OCI-LY1 (cell line): ENCODE measurements at regions not wholly inside any gene's neighbourhood (a gene's known extent, or its start where the extent isn't known, plus 50 kb on each side); places are given as distances from the start of the nearest gene placed in this dataset.

Experiments used
- EZH2 ChIP-seq: fragments of 200-600 bp; sonication (generic), shearing (Covaris generic); IDR thresholded peaks from 2 replicates; pipeline ENCODE4 v1.8.0; 2017; ENCODE audit warnings: borderline replicate concordance, mixed run types, mild to moderate bottlenecking, antibody characterized with exemption, low read length, moderate library complexity, mixed read lengths
- TF ChIP-seq, protein P1 (sequence below): fragments of 200-600 bp; sonication (generic), shearing (Covaris generic); IDR thresholded peaks from 2 replicates; pipeline ENCODE4 v1.5.1; 2017; ENCODE audit warnings: mild to moderate bottlenecking, antibody characterized with exemption, low read length, moderate library complexity, mixed read lengths

DNA sequence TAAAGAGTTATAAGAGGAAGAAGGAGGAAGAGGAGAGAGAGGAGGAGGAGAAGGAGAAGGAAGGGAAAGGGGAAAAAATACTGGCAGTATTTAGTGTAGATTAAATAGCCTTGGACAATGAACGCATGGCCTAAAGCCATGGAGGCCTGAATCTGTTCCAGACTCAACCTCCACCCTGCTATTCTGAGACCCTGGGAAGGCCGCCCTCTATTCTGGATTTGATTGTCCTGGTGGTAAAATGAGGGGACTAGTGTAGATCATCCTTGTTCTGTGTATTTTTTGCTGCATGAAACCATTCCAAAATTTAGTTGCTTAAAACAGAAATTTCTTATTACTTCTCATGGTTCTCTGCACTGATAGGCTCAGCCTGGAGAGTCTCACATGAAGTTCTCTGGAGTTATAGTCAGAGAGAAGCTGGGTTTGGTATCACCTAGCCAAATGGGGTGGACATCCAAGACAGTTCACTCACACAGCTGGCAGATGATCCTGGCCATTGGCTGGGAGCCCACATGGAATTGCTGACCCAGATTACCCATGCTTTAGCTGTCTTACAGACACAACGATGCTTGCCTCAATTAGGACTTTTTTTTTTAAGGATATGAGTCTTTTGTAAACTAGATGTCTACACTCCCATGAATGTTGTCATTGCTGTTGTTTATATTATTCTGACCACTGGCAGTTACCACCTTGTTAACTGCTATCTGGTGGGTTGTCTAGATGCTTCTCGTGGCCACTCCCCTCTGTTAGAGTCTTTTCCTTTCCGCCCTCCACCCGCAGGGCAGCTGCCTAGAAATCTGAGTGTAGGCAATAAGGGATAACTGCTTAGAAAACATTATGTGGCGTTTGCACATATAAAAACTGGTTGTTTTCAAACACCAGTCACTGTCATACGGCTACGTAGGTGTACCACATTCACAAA, 149.9 kb downstream of the SST start:
- TF ChIP-seq, protein P1, sequence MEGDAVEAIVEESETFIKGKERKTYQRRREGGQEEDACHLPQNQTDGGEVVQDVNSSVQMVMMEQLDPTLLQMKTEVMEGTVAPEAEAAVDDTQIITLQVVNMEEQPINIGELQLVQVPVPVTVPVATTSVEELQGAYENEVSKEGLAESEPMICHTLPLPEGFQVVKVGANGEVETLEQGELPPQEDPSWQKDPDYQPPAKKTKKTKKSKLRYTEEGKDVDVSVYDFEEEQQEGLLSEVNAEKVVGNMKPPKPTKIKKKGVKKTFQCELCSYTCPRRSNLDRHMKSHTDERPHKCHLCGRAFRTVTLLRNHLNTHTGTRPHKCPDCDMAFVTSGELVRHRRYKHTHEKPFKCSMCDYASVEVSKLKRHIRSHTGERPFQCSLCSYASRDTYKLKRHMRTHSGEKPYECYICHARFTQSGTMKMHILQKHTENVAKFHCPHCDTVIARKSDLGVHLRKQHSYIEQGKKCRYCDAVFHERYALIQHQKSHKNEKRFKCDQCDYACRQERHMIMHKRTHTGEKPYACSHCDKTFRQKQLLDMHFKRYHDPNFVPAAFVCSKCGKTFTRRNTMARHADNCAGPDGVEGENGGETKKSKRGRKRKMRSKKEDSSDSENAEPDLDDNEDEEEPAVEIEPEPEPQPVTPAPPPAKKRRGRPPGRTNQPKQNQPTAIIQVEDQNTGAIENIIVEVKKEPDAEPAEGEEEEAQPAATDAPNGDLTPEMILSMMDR: no peak
- no peak for TF ChIP-seq EZH2
